MCF 10A (cell line): ENCODE measurements at regions not wholly inside any gene's neighbourhood (a gene's known extent, or its start where the extent isn't known, plus 50 kb on each side); places are given as distances from the start of the nearest gene placed in this dataset.

Experiments
- BruUV-seq: library from RNA; stranded (reverse); fragments of 400-500 nt; replicated peaks from 2 replicates; lab custom pipeline; 2021; lab: Mats Ljungman, UMichigan
- CTCF ChIA-PET: fragments of 300-600 bp; sonication (Branson Sonifier 250); formaldehyde crosslinking; extraction: SDS; loops from one replicate; lab custom pipeline; 2021; ENCODE audit warnings: antibody characterized with exemption, inconsistent platforms; lab: Yijun Ruan, JAX
- POLR2A ChIA-PET: fragments of 300-600, 350-650 bp; sonication (Branson Sonifier 250); formaldehyde crosslinking; extraction: SDS; loops from one replicate; lab custom pipeline; 2020; ENCODE audit warnings: antibody characterized with exemption, inconsistent platforms; lab: Yijun Ruan, JAX
- DNase-seq: peaks from one replicate; pipeline ENCODE4 v3.0.0-alpha.2; 2018; ENCODE audit not compliant: unreplicated experiment
- H3K27ac Mint-ChIP-seq: one replicate; pipeline ENCODE4 v1.8.0; 2022; ENCODE audit warnings: mild to moderate bottlenecking, low read depth, mixed read lengths; ENCODE audit not compliant: unreplicated experiment
- H3K27me3 Mint-ChIP-seq: one replicate; pipeline ENCODE4 v1.8.0; 2022; ENCODE audit warnings: mixed read lengths; ENCODE audit not compliant: insufficient read depth, unreplicated experiment
- H3K36me3 Mint-ChIP-seq: one replicate; pipeline ENCODE4 v1.8.0; 2022; ENCODE audit warnings: mild to moderate bottlenecking, moderate library complexity, mixed read lengths; ENCODE audit not compliant: insufficient read depth, unreplicated experiment
- H3K4me1 Mint-ChIP-seq: one replicate; pipeline ENCODE4 v1.8.0; 2022; ENCODE audit warnings: mixed read lengths; ENCODE audit not compliant: insufficient read depth, unreplicated experiment
- H3K4me3 Mint-ChIP-seq: one replicate; pipeline ENCODE4 v1.8.0; 2022; ENCODE audit warnings: mild to moderate bottlenecking, moderate library complexity, mixed read lengths; ENCODE audit not compliant: unreplicated experiment
- H3K9me3 Mint-ChIP-seq: one replicate; pipeline ENCODE4 v1.8.0; 2022; ENCODE audit warnings: mixed read lengths; ENCODE audit not compliant: unreplicated experiment
- intact Hi-C: fragments of 100-400 bp; cut with micrococcal nuclease; formaldehyde crosslinking; loops from 2 replicates; pipeline ENCODE4 v1.14.1; 2022
- TF ChIP-seq, protein P1 (sequence below): fragments of 200-600 bp; IDR thresholded peaks from one replicate; pipeline ENCODE4 v1.8.0; 2022; ENCODE audit warnings: antibody characterized with exemption, mild to moderate bottlenecking; ENCODE audit not compliant: unreplicated experiment

DNA sequence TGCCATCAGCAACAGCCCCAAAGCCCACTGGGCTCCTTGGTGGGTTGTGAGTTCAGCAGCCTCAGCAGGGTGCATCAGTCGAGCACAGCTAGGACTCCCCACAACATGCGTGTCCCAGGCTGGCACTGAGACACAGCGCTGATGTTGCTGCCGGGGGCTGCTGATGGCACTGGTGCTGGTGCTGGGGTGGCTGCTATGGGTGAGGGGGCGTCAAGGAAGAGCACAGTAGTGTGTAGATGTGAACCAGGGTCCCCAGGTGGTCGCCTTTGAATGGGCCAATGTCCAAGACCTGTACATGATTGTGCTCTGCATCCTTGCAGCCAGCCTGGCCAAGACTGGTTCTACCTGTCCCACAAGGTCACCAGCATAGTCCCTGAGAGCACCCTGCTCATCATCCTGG lies 121.3 kb upstream of the SERPIND1 start:
- intact Hi-C loops, result no loop called here
- CTCF ChIA-PET, result no interaction called here

DNA sequence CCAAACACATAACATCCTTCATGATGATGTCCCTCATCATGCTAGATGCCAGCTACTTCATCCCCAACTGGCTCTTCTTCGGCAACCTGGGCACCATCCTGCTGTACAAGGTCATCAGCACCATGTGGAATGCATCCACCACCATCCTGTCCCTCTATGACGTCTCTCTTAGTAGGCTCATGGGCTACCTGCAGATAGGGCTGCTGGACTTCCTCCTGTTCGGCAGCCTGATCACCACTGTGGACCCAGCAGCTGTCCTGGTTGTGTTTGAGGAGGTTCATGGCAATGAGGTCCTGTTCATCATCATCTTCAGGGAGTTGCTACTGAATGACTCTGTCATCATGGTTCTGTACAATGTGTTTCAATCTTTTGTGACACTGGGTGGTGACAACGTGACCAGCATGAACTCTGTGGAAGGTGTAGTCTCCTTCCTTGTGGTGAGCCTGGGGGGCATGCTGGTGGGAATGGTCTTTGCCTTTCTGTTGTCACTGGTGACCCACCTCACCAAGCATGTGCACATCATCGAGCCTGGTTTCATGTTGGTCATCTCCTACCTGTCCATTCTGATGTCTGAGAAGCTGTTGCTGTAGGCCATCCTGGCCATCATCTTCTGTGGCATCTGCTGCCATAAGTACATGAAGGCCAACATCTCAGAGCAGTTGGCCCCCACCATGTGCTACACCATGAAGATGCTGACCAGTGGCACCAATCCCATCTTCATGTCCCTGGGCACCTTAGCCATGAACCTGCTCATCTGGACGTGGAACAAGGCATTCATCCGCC lies 120.7 kb upstream of the SERPIND1 start:
- CTCF ChIA-PET, result interaction anchor here (0.6 kb wide), 1 partner anchor 240 kb away, joined by 3 read pairs; no protein-coding TSS in a partner anchor
- no peaks in the 10 kb centered on the region for H3K9me3 Mint-ChIP-seq

More for the DNA sequence above, 121.3 kb upstream of the SERPIND1 start:
- BruUV-seq, result no TSS peak
- Mint-ChIP-seq H3K27ac (no peak overlapping the region), H3K4me3 (no peak overlapping the region), H3K9me3 (no peaks in the 10 kb centered on the region), H3K27me3 (peaks cover 15% of the 10 kb centered on the region), H3K36me3 (no peaks in the 10 kb centered on the region), H3K4me1 (no peaks in the 10 kb centered on the region)
- TF ChIP-seq, protein P1, sequence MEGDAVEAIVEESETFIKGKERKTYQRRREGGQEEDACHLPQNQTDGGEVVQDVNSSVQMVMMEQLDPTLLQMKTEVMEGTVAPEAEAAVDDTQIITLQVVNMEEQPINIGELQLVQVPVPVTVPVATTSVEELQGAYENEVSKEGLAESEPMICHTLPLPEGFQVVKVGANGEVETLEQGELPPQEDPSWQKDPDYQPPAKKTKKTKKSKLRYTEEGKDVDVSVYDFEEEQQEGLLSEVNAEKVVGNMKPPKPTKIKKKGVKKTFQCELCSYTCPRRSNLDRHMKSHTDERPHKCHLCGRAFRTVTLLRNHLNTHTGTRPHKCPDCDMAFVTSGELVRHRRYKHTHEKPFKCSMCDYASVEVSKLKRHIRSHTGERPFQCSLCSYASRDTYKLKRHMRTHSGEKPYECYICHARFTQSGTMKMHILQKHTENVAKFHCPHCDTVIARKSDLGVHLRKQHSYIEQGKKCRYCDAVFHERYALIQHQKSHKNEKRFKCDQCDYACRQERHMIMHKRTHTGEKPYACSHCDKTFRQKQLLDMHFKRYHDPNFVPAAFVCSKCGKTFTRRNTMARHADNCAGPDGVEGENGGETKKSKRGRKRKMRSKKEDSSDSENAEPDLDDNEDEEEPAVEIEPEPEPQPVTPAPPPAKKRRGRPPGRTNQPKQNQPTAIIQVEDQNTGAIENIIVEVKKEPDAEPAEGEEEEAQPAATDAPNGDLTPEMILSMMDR, result no peak
- DNase-seq, result no peak
- POLR2A ChIA-PET, result no interaction called here

DNA sequence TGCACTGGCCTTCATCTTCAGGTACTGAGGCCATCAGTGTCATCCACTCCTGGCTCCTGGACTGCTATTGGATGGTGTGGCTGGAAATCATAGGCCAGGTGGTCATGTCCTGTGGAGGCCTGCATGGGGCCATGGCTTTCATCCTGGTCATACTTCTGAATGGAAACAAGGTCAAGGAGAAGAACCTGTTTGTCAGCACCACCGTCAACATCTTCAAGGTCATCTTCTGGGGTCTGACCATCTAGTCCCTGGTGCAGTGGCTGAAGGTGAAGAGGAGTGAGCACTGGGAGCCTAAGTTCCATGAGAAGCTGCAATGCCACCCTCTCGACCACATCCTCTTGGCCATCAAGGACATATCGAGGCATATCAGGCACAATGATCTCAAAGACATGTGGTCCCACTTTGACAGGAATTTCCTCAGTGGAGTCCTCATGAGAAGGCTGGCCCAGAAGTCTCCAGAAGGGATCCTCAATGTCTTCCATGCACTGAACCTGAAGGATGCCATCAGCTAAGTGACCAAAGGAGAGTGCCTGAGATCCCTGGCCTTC lies 120.0 kb upstream of the SERPIND1 start:
- no peak overlapping the region for H3K27ac Mint-ChIP-seq

More for the DNA sequence above, 120.7 kb upstream of the SERPIND1 start:
- H3K4me1 Mint-ChIP-seq, result no peaks in the 10 kb centered on the region
- H3K27me3 Mint-ChIP-seq, result peaks cover 21% of the 10 kb centered on the region
- H3K27ac Mint-ChIP-seq, result no peak overlapping the region
- BruUV-seq, result no TSS peak
- no peak for DNase-seq
- H3K36me3 Mint-ChIP-seq, result no peaks in the 10 kb centered on the region
- no peak overlapping the region for H3K4me3 Mint-ChIP-seq
- intact Hi-C loops, result no loop called here
- POLR2A ChIA-PET, result no interaction called here
- TF ChIP-seq, protein P1, result no peak

More for the DNA sequence above, 120.0 kb upstream of the SERPIND1 start:
- TF ChIP-seq, protein P1, result no peak
- ChIA-PET CTCF (no interaction called here), POLR2A (no interaction called here)
- Mint-ChIP-seq H3K4me3 (no peak overlapping the region), H3K4me1 (no peaks in the 10 kb centered on the region), H3K9me3 (no peaks in the 10 kb centered on the region), H3K27me3 (peaks cover 28% of the 10 kb centered on the region), H3K36me3 (no peaks in the 10 kb centered on the region)
- BruUV-seq, result no TSS peak
- intact Hi-C loops, result no loop called here
- DNase-seq, result no peak
